ENCODE measurements at regions not wholly inside any gene's neighbourhood (a gene's known extent, or its start where the extent isn't known, plus 50 kb on each side); places are given as distances from the start of the nearest gene placed in this dataset.
A peak's percentile ranks its signal among the peaks of the same experiment; 100 is the strongest.
"Not testable (repeated sequence)": the region's sequence is repeated elsewhere in the genome, so short reads cannot be mapped to it uniquely, and the experiment has no call there.

DNA sequence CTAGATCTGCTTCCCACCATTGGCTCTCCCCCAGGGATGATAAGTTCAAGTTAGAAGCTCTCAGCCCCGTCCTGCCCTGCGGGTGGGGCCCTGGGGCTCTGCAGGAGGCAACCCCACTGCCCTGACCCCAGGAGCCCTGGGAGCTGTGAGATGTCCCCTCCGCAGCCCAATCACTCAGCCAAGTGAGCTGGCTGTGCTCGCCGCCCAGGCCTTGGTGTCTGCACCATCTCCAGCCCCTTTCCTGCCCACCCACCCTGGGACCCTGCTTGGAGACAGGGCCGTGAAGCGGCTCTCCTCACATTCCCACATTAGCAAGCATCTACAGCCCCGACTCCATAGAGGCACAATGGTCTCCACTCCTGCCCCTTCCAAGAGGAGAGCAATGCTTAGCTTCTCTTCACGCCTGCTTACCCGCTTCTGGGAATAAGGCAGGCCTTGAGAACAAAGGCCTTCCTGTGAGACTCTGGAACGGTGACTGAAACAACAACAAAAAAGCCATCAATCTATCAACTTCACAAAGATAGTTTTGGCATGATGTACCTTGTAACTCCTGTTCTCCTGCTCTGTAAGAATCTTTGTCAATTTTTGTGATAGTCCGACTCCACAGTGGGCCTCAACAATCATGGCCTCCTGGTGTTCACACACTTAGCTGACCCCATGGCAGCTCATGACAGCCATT is 67.7 kb downstream of the FOXL3 start:
- peak overlapping the region in 2 of 4 donors; percentile 15 to 41 for H3K4me3 Mint-ChIP-seq
- peak overlapping the region in 2 of 3 donors; percentile 25 to 58 for H3K27ac Mint-ChIP-seq
- H3K9me3 ChIP-seq (ENCODE audit: control insufficient read depth in 2 of 2, low read length in 2 of 2): peaks cover 0 to 10% of the 10 kb centered on the region in 2 experiments
- ATAC-seq (ENCODE audit: low read depth in 2 of 2) (no peak), DNase-seq (no peak)
- no peaks in the 10 kb centered on the region for H3K36me3 ChIP-seq (ENCODE audit: control insufficient read depth, insufficient read depth, low read length)
- H3K27me3 Mint-ChIP-seq: peaks cover 6% of the 10 kb centered on the region
- peaks cover 0 to 2% (median 0%) of the 10 kb centered on the region in 7 donors for H3K9me3 Mint-ChIP-seq
- H3K27me3 ChIP-seq (ENCODE audit: control insufficient read depth, insufficient read depth, low read length): no peaks in the 10 kb centered on the region
- peaks cover 13 to 27% (median 18%) of the 10 kb centered on the region in 4 donors for H3K4me1 Mint-ChIP-seq
- H3K4me1 ChIP-seq (ENCODE audit: control insufficient read depth, insufficient read depth, low read length, poor library complexity, severe bottlenecking): peaks cover 28% of the 10 kb centered on the region
- no peaks in the 10 kb centered on the region for H3K36me3 Mint-ChIP-seq
- no peak overlapping the region for H3K4me3 ChIP-seq (ENCODE audit: low read depth, low read length)
- H3K27ac ChIP-seq (ENCODE audit: insufficient read depth, low read length, poor library complexity, severe bottlenecking): no peak overlapping the region

DNA sequence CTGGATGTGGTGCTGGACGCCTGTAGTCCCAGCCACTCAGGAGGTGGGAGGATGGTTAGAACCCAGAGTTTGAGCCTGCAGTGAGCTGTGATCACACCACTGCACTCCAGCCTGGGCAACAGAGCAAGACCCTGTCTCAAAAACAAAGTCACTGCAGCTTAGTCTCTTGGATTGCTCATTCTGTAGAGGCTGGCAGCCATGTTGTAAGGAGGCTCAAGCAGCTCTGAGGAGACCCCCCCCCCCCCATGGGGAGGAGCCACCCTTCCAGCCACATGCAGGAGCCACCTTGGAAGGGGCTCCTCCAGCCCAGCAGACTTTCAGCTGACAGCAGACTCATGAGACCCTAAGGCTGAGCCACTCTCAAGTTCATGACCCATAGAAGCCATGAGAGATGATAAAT is 68.4 kb downstream of the FOXL3 start:
- Histone ChIP-seq H3K4me1 (ENCODE audit: control insufficient read depth, insufficient read depth, low read length, poor library complexity, severe bottlenecking) (peaks cover 34% of the 10 kb centered on the region), H3K4me3 (ENCODE audit: low read depth, low read length) (no peak overlapping the region), H3K27me3 (ENCODE audit: control insufficient read depth, insufficient read depth, low read length) (no peaks in the 10 kb centered on the region), H3K36me3 (ENCODE audit: control insufficient read depth, insufficient read depth, low read length) (no peaks in the 10 kb centered on the region), H3K9me3 (ENCODE audit: control insufficient read depth in 2 of 2, low read length in 2 of 2) (peaks cover 0 to 10% of the 10 kb centered on the region in 2 experiments), H3K27ac (ENCODE audit: insufficient read depth, low read length, poor library complexity, severe bottlenecking) (no peak overlapping the region)
- peak overlapping the region in 1 of 4 donors; percentile 15 for H3K4me3 Mint-ChIP-seq
- peaks cover 6% of the 10 kb centered on the region for H3K27me3 Mint-ChIP-seq
- peaks cover 14 to 32% (median 23%) of the 10 kb centered on the region in 4 donors for H3K4me1 Mint-ChIP-seq
- no peak for ATAC-seq (ENCODE audit: low read depth in 2 of 2)
- DNase-seq: no peak
- H3K9me3 Mint-ChIP-seq: peaks cover 0 to 2% (median 0%) of the 10 kb centered on the region in 7 donors
- no peak overlapping the region for H3K27ac Mint-ChIP-seq
- no peaks in the 10 kb centered on the region for H3K36me3 Mint-ChIP-seq

DNA sequence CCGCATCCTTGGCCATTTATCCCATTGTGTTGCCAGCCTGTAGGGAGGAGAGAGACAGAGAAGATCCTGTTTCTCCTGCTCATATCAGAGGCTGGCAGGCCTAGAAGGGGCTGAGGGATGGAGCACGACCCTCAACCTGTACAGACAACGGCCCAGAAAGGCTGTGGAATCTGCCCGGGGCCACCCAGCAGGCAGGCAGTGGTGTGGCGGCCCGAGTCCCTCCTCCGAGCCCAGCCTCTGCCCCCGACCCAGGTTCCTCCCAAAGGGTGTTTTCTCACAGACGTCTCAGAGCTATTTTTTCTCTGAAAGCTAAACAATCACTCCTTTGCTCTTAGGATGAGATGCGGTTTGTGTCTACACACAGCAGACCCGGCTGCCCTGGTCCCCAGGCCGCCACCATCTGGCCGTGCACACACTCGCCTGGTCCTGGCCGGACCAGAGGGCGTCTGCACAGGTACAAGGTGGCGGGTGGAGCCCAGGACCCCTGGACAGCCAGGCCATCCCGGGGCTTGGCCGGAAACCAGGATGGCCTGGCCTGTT is 69.3 kb downstream of the FOXL3 start:
- peaks cover 0 to 10% of the 10 kb centered on the region in 2 experiments for H3K9me3 ChIP-seq (ENCODE audit: control insufficient read depth in 2 of 2, low read length in 2 of 2)
- H3K27ac ChIP-seq (ENCODE audit: insufficient read depth, low read length, poor library complexity, severe bottlenecking): no peak overlapping the region
- no peak overlapping the region for H3K27ac Mint-ChIP-seq
- no peaks in the 10 kb centered on the region for H3K27me3 ChIP-seq (ENCODE audit: control insufficient read depth, insufficient read depth, low read length)
- no peaks in the 10 kb centered on the region for H3K36me3 ChIP-seq (ENCODE audit: control insufficient read depth, insufficient read depth, low read length)
- peaks cover 14 to 41% (median 30%) of the 10 kb centered on the region in 4 donors for H3K4me1 Mint-ChIP-seq
- no peaks in the 10 kb centered on the region for H3K36me3 Mint-ChIP-seq
- DNase-seq: no peak
- ATAC-seq (ENCODE audit: low read depth in 2 of 2): no peak
- peaks cover 6% of the 10 kb centered on the region for H3K27me3 Mint-ChIP-seq
- peaks cover 0 to 2% (median 0%) of the 10 kb centered on the region in 7 donors for H3K9me3 Mint-ChIP-seq
- peaks cover 44% of the 10 kb centered on the region for H3K4me1 ChIP-seq (ENCODE audit: control insufficient read depth, insufficient read depth, low read length, poor library complexity, severe bottlenecking)
- no peak overlapping the region for H3K4me3 Mint-ChIP-seq
- H3K4me3 ChIP-seq (ENCODE audit: low read depth, low read length): no peak overlapping the region

DNA sequence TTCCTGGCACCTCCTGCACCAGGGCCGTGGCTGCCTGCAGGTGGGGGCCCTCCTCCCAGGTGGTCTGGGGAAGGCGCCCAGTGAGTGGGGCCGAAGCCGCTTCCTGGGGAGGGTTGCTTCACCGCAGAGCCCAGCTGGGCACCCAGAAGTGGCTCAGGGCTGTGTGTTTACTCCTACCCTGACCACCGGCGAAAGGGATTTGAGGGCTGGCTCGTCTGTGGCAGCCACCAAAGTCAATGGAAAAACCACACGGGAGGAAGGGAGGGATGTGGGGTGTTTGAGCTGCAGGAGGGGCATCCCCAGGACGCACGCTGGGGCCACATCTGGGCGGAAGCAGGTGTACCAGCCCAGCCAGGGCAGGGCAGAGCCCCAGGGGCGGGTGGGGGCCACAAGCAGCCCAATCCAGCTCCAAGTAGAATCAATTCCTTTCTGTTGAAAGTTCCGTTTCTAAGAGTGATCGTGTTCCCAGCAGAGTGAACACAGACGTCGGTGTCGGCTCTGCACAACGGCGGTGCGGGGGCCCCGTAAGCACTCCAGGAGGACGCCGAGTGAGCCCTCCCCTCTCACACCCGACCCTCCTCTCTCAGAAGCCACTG is 69.9 kb downstream of the FOXL3 start:
- Mint-ChIP-seq H3K27me3 (peaks cover 6% of the 10 kb centered on the region), H3K27ac (peak overlapping the region; percentile 87 to 92 (median 91)), H3K4me3 (peak overlapping the region; percentile 56 to 90 (median 80)), H3K9me3 (peaks cover 0 to 2% (median 0%) of the 10 kb centered on the region in 7 donors), H3K4me1 (peaks cover 14 to 45% (median 35%) of the 10 kb centered on the region in 4 donors), H3K36me3 (no peaks in the 10 kb centered on the region)
- Histone ChIP-seq H3K27ac (ENCODE audit: insufficient read depth, low read length, poor library complexity, severe bottlenecking) (no peak overlapping the region), H3K4me3 (ENCODE audit: low read depth, low read length) (peak overlapping the region; percentile 32), H3K27me3 (ENCODE audit: control insufficient read depth, insufficient read depth, low read length) (no peaks in the 10 kb centered on the region), H3K9me3 (ENCODE audit: control insufficient read depth in 2 of 2, low read length in 2 of 2) (peaks cover 0 to 10% of the 10 kb centered on the region in 2 experiments), H3K36me3 (ENCODE audit: control insufficient read depth, insufficient read depth, low read length) (no peaks in the 10 kb centered on the region), H3K4me1 (ENCODE audit: control insufficient read depth, insufficient read depth, low read length, poor library complexity, severe bottlenecking) (peaks cover 45% of the 10 kb centered on the region)
- ATAC-seq (ENCODE audit: low read depth in 2 of 2) (peak; percentile 38 to 54), DNase-seq (peak in 1 of 3 donors; percentile 56)

DNA sequence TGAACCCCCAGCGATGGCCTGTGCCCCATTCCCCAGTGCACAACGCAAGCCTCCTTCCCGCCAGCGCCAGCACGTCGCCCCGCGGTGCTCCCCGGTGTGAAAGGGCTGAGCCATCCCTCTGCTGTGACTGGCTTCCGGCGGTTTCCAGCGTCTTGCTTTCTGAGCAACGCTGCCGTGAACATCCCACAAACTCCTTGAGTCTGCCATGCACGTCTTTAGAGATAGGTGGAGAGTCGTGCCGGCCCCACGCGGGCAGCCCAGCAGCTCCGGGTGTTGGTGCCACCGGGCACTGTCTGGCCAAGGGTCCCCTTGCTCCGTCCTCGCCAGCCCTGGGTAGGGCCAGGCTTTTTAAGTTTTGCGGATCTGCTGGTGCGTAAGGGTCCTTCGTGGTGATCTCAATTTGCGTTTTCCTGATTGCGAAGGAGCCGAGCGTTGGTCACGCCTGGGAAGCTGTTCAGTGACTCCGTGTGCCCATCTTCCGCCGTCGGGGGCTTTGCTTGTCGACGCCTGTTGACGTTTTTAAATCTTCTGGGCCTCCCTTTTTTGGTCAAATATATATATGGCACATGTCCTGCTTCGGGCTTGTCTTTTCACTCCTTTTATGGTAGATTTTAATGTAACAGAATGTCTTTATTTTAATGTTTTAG is 70.6 kb downstream of the FOXL3 start:
- Mint-ChIP-seq H3K27ac (peak overlapping the region; percentile 87 to 92 (median 91)), H3K9me3 (peaks cover 0 to 2% (median 0%) of the 10 kb centered on the region in 7 donors), H3K36me3 (no peaks in the 10 kb centered on the region), H3K4me1 (peaks cover 14 to 50% (median 37%) of the 10 kb centered on the region in 4 donors), H3K27me3 (peaks cover 6% of the 10 kb centered on the region), H3K4me3 (peak overlapping the region; percentile 56 to 90 (median 80))
- DNase-seq: peak in 1 of 3 donors; percentile 59
- H3K4me3 ChIP-seq (ENCODE audit: low read depth, low read length): peak overlapping the region; percentile 32
- peaks cover 0 to 10% of the 10 kb centered on the region in 2 experiments for H3K9me3 ChIP-seq (ENCODE audit: control insufficient read depth in 2 of 2, low read length in 2 of 2)
- no peak overlapping the region for H3K27ac ChIP-seq (ENCODE audit: insufficient read depth, low read length, poor library complexity, severe bottlenecking)
- no peaks in the 10 kb centered on the region for H3K36me3 ChIP-seq (ENCODE audit: control insufficient read depth, insufficient read depth, low read length)
- H3K4me1 ChIP-seq (ENCODE audit: control insufficient read depth, insufficient read depth, low read length, poor library complexity, severe bottlenecking): peaks cover 46% of the 10 kb centered on the region
- ATAC-seq (ENCODE audit: low read depth in 2 of 2): peak; percentile 37 to 46
- no peaks in the 10 kb centered on the region for H3K27me3 ChIP-seq (ENCODE audit: control insufficient read depth, insufficient read depth, low read length)

DNA sequence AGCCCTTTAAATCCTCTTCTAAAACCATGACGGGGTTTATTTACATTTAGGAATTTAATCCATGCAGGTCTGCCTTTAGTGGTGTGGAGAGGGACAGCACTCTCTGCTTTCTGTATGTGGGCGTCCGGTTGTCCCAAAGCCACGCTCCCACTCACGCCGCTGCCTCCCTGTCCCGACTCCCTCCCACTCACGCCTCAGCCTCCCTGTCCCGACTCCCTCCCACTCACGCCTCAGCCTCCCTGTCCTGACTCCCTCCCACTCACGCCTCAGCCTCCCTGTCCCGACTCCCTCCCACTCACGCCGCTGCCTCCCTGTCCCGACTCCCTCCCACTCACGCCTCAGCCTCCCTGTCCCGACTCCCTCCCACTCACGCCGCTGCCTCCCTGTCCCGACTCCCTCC is 71.2 kb downstream of the FOXL3 start:
- H3K4me3 ChIP-seq (ENCODE audit: low read depth, low read length); H3K9me3 Mint-ChIP-seq; DNase-seq; H3K27ac ChIP-seq (ENCODE audit: insufficient read depth, low read length, poor library complexity, severe bottlenecking); H3K27me3 Mint-ChIP-seq; H3K36me3 Mint-ChIP-seq; H3K27me3 ChIP-seq (ENCODE audit: control insufficient read depth, insufficient read depth, low read length); H3K36me3 ChIP-seq (ENCODE audit: control insufficient read depth, insufficient read depth, low read length); ATAC-seq (ENCODE audit: low read depth in 2 of 2); H3K9me3 ChIP-seq (ENCODE audit: control insufficient read depth in 2 of 2, low read length in 2 of 2): not testable (repeated sequence)
- H3K4me1 ChIP-seq (ENCODE audit: control insufficient read depth, insufficient read depth, low read length, poor library complexity, severe bottlenecking): peaks cover 52% of the 10 kb centered on the region
- Mint-ChIP-seq H3K27ac (peak overlapping the region in 1 of 3 donors; percentile 87), H3K4me1 (peaks cover 14 to 56% (median 43%) of the 10 kb centered on the region in 4 donors), H3K4me3 (peak overlapping the region in 2 of 4 donors; percentile 50 to 84)

DNA sequence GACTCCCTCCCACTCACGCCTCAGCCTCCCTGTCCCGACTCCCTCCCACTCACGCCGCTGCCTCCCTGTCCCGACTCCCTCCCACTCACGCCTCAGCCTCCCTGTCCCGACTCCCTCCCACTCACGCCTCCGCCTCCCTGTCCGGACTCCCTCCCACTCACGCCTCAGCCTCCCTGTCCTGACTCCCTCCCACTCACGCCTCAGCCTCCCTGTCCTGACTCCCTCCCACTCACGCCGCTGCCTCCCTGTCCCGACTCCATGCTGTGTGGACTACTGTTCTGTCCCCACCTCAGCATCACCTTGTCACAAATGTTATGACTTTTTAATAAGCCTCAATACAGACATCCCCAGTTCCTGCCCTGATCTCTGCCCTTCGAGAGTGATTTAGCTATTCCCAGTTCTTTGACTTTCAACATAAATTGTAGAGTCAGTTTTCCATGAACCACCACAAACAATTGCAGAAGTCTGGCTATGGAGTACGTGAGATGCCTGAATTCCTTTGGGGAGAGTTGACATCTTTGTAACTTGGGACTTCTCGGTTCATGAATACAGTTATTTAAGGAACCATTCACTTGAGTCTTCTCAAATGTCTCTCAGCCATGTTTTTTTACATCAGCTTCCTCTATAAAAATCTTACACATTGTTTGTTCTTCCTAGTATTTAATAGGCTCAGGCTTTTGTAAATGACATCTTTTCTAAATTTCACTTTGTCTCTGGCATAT is 71.9 kb downstream of the FOXL3 start:
- peak overlapping the region; percentile 81 for H3K4me3 ChIP-seq (ENCODE audit: low read depth, low read length)
- H3K4me3 Mint-ChIP-seq: peak overlapping the region; percentile 83 to 95 (median 84)
- H3K27me3 Mint-ChIP-seq: peaks cover 10% of the 10 kb centered on the region
- H3K27ac ChIP-seq (ENCODE audit: insufficient read depth, low read length, poor library complexity, severe bottlenecking): peak overlapping the region; percentile 72
- no peaks in the 10 kb centered on the region for H3K27me3 ChIP-seq (ENCODE audit: control insufficient read depth, insufficient read depth, low read length)
- peaks cover 14 to 63% (median 49%) of the 10 kb centered on the region in 4 donors for H3K4me1 Mint-ChIP-seq
- H3K36me3 Mint-ChIP-seq: no peaks in the 10 kb centered on the region
- DNase-seq: no peak
- H3K36me3 ChIP-seq (ENCODE audit: control insufficient read depth, insufficient read depth, low read length): no peaks in the 10 kb centered on the region
- H3K27ac Mint-ChIP-seq: peak overlapping the region; percentile 94 to 99 (median 95)
- ATAC-seq (ENCODE audit: low read depth in 2 of 2): no peak
- peaks cover 57% of the 10 kb centered on the region for H3K4me1 ChIP-seq (ENCODE audit: control insufficient read depth, insufficient read depth, low read length, poor library complexity, severe bottlenecking)
- H3K9me3 Mint-ChIP-seq: peaks cover 0 to 2% (median 0%) of the 10 kb centered on the region in 7 donors
- H3K9me3 ChIP-seq (ENCODE audit: control insufficient read depth in 2 of 2, low read length in 2 of 2): peaks cover 0 to 10% of the 10 kb centered on the region in 2 experiments
